ENCODE measurements at regions not wholly inside any gene's neighbourhood (a gene's known extent, or its start where the extent isn't known, plus 50 kb on each side); places are given as distances from the start of the nearest gene placed in this dataset.
"Not testable (repeated sequence)": the region's sequence is repeated elsewhere in the genome, so short reads cannot be mapped to it uniquely, and the experiment has no call there.

DNA sequence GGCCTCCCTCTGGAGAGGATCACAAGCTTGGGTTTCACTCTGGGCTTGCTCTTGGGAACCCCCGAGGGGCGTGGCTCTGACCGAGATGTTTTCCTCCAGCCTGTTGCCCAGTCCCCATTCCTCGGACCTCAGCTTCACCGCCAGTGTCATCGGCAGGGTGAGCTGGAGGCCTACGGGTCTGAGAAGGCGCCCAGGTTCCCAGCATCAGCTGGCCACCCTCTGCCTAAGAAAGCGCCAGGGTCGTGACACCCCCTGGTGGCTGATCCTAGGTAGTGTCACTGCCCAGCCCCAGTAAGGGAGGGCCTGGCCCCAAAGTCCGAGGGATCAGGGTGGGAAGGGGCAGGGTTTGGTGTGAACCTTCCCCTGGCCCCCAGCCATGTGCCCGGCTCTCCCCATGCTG lies 928.8 kb downstream of the TUBA3C start:
- not testable (repeated sequence) for TF ChIP-seq RAD51 (IDR thresholded peaks at IDR 0.05; ENCODE audit: borderline replicate concordance, low read depth); ZFP1 (CRISPR knock-in tag; IDR thresholded peaks at IDR 0.05); FOXP1 (CRISPR knock-in tag; IDR thresholded peaks at IDR 0.05); HMG20B (CRISPR knock-in tag; IDR thresholded peaks at IDR 0.05); PCBP1 (IDR thresholded peaks at IDR 0.05; ENCODE audit: low read depth, low read length, poor library complexity, severe bottlenecking); RFX5 (IDR thresholded peaks at IDR 0.05; ENCODE audit: low read depth, low read length); ZNF140 (CRISPR knock-in tag; IDR thresholded peaks at IDR 0.05); JUN (IDR thresholded peaks at IDR 0.05; ENCODE audit: borderline replicate concordance, low read depth, low read length); JUN (CRISPR knock-in tag; IDR thresholded peaks at IDR 0.05; ENCODE audit: borderline replicate concordance); CBX2 (IDR thresholded peaks at IDR 0.05; ENCODE audit: insufficient read depth, low read length, poor library complexity, severe bottlenecking)
- peak; percentile 33 to 70 for TF ChIP-seq RAD21 (CRISPR knock-in tag; conservative IDR thresholded peaks at IDR 0.05 in 1 of 2, IDR thresholded peaks at IDR 0.05 in 1 of 2)
- 0 out of 2 replicates have a peak, but pooled peaks have one; percentile 24 for TF ChIP-seq SMC3 (conservative IDR thresholded peaks at IDR 0.05; ENCODE audit: insufficient read depth, low read depth, low read length)
- TF ChIP-seq, protein P1, sequence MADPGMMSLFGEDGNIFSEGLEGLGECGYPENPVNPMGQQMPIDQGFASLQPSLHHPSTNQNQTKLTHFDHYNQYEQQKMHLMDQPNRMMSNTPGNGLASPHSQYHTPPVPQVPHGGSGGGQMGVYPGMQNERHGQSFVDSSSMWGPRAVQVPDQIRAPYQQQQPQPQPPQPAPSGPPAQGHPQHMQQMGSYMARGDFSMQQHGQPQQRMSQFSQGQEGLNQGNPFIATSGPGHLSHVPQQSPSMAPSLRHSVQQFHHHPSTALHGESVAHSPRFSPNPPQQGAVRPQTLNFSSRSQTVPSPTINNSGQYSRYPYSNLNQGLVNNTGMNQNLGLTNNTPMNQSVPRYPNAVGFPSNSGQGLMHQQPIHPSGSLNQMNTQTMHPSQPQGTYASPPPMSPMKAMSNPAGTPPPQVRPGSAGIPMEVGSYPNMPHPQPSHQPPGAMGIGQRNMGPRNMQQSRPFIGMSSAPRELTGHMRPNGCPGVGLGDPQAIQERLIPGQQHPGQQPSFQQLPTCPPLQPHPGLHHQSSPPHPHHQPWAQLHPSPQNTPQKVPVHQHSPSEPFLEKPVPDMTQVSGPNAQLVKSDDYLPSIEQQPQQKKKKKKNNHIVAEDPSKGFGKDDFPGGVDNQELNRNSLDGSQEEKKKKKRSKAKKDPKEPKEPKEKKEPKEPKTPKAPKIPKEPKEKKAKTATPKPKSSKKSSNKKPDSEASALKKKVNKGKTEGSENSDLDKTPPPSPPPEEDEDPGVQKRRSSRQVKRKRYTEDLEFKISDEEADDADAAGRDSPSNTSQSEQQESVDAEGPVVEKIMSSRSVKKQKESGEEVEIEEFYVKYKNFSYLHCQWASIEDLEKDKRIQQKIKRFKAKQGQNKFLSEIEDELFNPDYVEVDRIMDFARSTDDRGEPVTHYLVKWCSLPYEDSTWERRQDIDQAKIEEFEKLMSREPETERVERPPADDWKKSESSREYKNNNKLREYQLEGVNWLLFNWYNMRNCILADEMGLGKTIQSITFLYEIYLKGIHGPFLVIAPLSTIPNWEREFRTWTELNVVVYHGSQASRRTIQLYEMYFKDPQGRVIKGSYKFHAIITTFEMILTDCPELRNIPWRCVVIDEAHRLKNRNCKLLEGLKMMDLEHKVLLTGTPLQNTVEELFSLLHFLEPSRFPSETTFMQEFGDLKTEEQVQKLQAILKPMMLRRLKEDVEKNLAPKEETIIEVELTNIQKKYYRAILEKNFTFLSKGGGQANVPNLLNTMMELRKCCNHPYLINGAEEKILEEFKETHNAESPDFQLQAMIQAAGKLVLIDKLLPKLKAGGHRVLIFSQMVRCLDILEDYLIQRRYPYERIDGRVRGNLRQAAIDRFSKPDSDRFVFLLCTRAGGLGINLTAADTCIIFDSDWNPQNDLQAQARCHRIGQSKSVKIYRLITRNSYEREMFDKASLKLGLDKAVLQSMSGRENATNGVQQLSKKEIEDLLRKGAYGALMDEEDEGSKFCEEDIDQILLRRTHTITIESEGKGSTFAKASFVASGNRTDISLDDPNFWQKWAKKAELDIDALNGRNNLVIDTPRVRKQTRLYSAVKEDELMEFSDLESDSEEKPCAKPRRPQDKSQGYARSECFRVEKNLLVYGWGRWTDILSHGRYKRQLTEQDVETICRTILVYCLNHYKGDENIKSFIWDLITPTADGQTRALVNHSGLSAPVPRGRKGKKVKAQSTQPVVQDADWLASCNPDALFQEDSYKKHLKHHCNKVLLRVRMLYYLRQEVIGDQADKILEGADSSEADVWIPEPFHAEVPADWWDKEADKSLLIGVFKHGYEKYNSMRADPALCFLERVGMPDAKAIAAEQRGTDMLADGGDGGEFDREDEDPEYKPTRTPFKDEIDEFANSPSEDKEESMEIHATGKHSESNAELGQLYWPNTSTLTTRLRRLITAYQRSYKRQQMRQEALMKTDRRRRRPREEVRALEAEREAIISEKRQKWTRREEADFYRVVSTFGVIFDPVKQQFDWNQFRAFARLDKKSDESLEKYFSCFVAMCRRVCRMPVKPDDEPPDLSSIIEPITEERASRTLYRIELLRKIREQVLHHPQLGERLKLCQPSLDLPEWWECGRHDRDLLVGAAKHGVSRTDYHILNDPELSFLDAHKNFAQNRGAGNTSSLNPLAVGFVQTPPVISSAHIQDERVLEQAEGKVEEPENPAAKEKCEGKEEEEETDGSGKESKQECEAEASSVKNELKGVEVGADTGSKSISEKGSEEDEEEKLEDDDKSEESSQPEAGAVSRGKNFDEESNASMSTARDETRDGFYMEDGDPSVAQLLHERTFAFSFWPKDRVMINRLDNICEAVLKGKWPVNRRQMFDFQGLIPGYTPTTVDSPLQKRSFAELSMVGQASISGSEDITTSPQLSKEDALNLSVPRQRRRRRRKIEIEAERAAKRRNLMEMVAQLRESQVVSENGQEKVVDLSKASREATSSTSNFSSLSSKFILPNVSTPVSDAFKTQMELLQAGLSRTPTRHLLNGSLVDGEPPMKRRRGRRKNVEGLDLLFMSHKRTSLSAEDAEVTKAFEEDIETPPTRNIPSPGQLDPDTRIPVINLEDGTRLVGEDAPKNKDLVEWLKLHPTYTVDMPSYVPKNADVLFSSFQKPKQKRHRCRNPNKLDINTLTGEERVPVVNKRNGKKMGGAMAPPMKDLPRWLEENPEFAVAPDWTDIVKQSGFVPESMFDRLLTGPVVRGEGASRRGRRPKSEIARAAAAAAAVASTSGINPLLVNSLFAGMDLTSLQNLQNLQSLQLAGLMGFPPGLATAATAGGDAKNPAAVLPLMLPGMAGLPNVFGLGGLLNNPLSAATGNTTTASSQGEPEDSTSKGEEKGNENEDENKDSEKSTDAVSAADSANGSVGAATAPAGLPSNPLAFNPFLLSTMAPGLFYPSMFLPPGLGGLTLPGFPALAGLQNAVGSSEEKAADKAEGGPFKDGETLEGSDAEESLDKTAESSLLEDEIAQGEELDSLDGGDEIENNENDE (IDR thresholded peaks at IDR 0.05; ENCODE audit: low read depth, low read length), result not testable (repeated sequence)
- TF ChIP-seq, protein P2, sequence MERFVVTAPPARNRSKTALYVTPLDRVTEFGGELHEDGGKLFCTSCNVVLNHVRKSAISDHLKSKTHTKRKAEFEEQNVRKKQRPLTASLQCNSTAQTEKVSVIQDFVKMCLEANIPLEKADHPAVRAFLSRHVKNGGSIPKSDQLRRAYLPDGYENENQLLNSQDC (CRISPR knock-in tag; IDR thresholded peaks at IDR 0.05), result not testable (repeated sequence)

Data from K562 (cell line).